NCI-H460 (cell line): ENCODE measurements at regions not wholly inside any gene's neighbourhood (a gene's known extent, or its start where the extent isn't known, plus 50 kb on each side); places are given as distances from the start of the nearest gene placed in this dataset.

ENCODE experiments used
- DNase-seq: peaks from one replicate; pipeline ENCODE4 v3.0.0-alpha.2; 2016; ENCODE audit warnings: low read depth; ENCODE audit errors: extremely low read depth
- small RNA-seq, 2 experiments: library from RNA; depleted of rRNA; stranded (forward); fragments of <200 nt; gene quantifications; one replicate each; pipeline ENCODE3, GENCODE V24; 2014

GRCh38 chr6:8536122-8536521, 100.8 kb upstream of the SLC35B3 start:
- no peak for DNase-seq

- DNase-seq = no peak
These were observed 100.2 kb upstream of the SLC35B3 start for GRCh38 chr6:8535519-8535918.

GRCh38 chr6:8530785-8531435, 95.6 kb upstream of the SLC35B3 start:
- DNase-seq = no peak

- no peak for DNase-seq
These were observed 93.9 kb upstream of the SLC35B3 start for GRCh38 chr6:8529250-8529649.

- no peak for DNase-seq
These were observed 92.5 kb upstream of the SLC35B3 start for GRCh38 chr6:8527818-8528217.

- no peak for DNase-seq
These were observed 91.3 kb upstream of the SLC35B3 start for GRCh38 chr6:8526624-8527023.

GRCh38 chr6:8525370-8525769, 90.0 kb upstream of the SLC35B3 start:
- no peak for DNase-seq

GRCh38 chr6:8513174-8513573, 77.8 kb upstream of the SLC35B3 start:
- DNase-seq = no peak

GRCh38 chr6:8507286-8507685, 71.9 kb upstream of the SLC35B3 start:
- DNase-seq = no peak

GRCh38 chr6:8506126-8506525, 70.8 kb upstream of the SLC35B3 start:
- no peak for DNase-seq

GRCh38 chr6:8499540-8499939, 64.2 kb upstream of the SLC35B3 start:
- peak; percentile 17 for DNase-seq

GRCh38 chr6:8494730-8495129, 59.4 kb upstream of the SLC35B3 start:
- no peak for DNase-seq

GRCh38 chr6:8492536-8493133, 57.3 kb upstream of the SLC35B3 start:
- no peak for DNase-seq

Small RNAs in the stretch of these regions (small RNA-seq; reads per million reads assigned to genes)
- gene RF02101 (0 reads per million in 2 experiments), gene RNU6ATAC21P (0 to 0.12 reads per million in 2 experiments)
